HL-60 (cell line): ENCODE measurements at regions not wholly inside any gene's neighbourhood (a gene's known extent, or its start where the extent isn't known, plus 50 kb on each side); places are given as distances from the start of the nearest gene placed in this dataset.

Experiments
- DNase-seq, 2 experiments: peaks; one replicate each; pipeline ENCODE4 v3.0.0-alpha.2; 2010 to 2020; ENCODE audit warnings: low read depth in 1 of 2, low spot score in 1 of 2
- H3K27ac ChIP-seq: fragments of 250-450 bp; sonication (Bioruptor Pico); replicated peaks from 2 replicates; pipeline ENCODE4 v1.5.1; 2020; ENCODE audit warnings: mild to moderate bottlenecking, moderate library complexity
- H3K27me3 ChIP-seq: fragments of 250-450 bp; sonication (Bioruptor Pico); 2 replicates; pipeline ENCODE4 v1.5.1; 2021; ENCODE audit warnings: mild to moderate bottlenecking, moderate library complexity; ENCODE audit not compliant: insufficient read depth, poor library complexity, severe bottlenecking
- H3K4me3 ChIP-seq: replicated peaks from 2 replicates; pipeline ENCODE4 v1.5.1; 2011; ENCODE audit warnings: mild to moderate bottlenecking, control low read depth, low read length; ENCODE audit not compliant: insufficient read depth
- GABPA ChIP-seq: IDR thresholded peaks from 2 replicates; pipeline ENCODE4 v1.6.1; 2012; ENCODE audit warnings: low read depth
- POLR2AphosphoS5 ChIP-seq: IDR thresholded peaks from 2 replicates; pipeline ENCODE4 v1.6.1; 2012; ENCODE audit warnings: low read depth
- REST ChIP-seq: IDR thresholded peaks from 2 replicates; pipeline ENCODE4 v1.6.1; 2012; ENCODE audit warnings: low read depth; ENCODE audit not compliant: insufficient replicate concordance
- SPI1 ChIP-seq: IDR thresholded peaks from 2 replicates; pipeline ENCODE4 v1.6.1; 2012; ENCODE audit warnings: low read depth, mild to moderate bottlenecking, borderline replicate concordance
- TF ChIP-seq, protein P1 (sequence below): IDR thresholded peaks from one replicate; pipeline ENCODE4 v1.5.1; 2011; ENCODE audit warnings: low read length, control low read depth, inconsistent platforms; ENCODE audit not compliant: insufficient read depth

- H3K27me3 ChIP-seq, result no peaks in the 10 kb centered on the region
- H3K27ac ChIP-seq, result no peak overlapping the region
- no peak overlapping the region for H3K4me3 ChIP-seq
- DNase-seq, result no peak
- TF ChIP-seq REST, result no peak
- TF ChIP-seq, protein P1, sequence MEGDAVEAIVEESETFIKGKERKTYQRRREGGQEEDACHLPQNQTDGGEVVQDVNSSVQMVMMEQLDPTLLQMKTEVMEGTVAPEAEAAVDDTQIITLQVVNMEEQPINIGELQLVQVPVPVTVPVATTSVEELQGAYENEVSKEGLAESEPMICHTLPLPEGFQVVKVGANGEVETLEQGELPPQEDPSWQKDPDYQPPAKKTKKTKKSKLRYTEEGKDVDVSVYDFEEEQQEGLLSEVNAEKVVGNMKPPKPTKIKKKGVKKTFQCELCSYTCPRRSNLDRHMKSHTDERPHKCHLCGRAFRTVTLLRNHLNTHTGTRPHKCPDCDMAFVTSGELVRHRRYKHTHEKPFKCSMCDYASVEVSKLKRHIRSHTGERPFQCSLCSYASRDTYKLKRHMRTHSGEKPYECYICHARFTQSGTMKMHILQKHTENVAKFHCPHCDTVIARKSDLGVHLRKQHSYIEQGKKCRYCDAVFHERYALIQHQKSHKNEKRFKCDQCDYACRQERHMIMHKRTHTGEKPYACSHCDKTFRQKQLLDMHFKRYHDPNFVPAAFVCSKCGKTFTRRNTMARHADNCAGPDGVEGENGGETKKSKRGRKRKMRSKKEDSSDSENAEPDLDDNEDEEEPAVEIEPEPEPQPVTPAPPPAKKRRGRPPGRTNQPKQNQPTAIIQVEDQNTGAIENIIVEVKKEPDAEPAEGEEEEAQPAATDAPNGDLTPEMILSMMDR, result no peak
Observed at GRCh38 chr6:71394926-71395325, 106.3 kb downstream of the OGFRL1 start.

GRCh38 chr6:71395731-71396409 is 107.3 kb downstream of the OGFRL1 start:
- Histone ChIP-seq H3K27ac (no peak overlapping the region), H3K4me3 (no peak overlapping the region), H3K27me3 (peaks cover 3% of the 10 kb centered on the region)
- no peak for TF ChIP-seq SPI1
- TF ChIP-seq REST, result no peak
- TF ChIP-seq, protein P1, result no peak
- TF ChIP-seq GABPA, result no peak
- no peak for TF ChIP-seq POLR2AphosphoS5
- DNase-seq, result no peak

DNA sequence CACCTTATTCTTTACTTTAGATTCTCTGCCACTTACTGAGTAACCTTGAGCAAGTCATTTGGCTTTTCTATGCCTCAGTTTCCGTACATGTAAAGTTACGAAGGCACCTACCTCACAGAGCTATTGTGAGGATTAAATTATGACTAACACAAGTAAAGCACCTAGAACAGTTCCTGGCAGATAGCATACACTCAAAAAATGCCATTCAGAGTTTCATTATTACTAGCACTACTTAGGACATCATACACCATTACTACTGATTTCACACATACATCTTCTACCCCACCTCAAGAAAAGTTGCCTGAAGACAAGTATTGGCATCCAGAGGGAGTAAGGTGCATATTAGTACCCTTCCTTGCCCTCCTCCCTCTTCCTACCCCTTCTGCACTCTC is 107.8 kb downstream of the OGFRL1 start:
- H3K4me3 ChIP-seq, result no peak overlapping the region
- DNase-seq, result no peak
- H3K27ac ChIP-seq, result no peak overlapping the region
- TF ChIP-seq GABPA, result no peak
- TF ChIP-seq, protein P1, result no peak
- H3K27me3 ChIP-seq, result peaks cover 3% of the 10 kb centered on the region

DNA sequence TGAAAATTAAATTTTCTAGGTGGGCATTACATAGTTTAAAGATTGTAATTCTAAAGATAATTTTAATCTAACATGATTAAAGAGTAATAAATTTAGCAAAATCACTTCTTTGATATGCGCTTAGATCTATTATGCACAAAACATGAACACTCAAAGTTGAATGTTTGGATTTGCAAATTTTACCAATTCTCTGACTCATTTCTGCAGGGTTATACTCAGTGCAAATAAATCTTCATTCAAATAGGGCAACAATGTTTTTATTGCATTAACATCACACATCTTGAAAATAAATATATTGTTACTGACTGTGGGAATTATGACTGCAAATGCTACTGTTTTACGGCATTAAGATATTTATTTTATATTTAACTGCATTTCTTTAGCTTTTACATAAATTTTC is 110.7 kb downstream of the OGFRL1 start:
- no peak for DNase-seq
- no peak overlapping the region for H3K4me3 ChIP-seq
- TF ChIP-seq GABPA (no peak), SPI1 (no peak), REST (no peak), POLR2AphosphoS5 (no peak)
- TF ChIP-seq, protein P1, result no peak
- H3K27ac ChIP-seq, result no peak overlapping the region
- H3K27me3 ChIP-seq, result peaks cover 3% of the 10 kb centered on the region
